COR-L47 (cell line): ENCODE measurements at regions not wholly inside any gene's neighbourhood (a gene's known extent, or its start where the extent isn't known, plus 50 kb on each side); places are given as distances from the start of the nearest gene placed in this dataset.

ENCODE experiments used
- DNase-seq: peaks from one replicate; lab custom pipeline; 2025; lab: John Stamatoyannopoulos, UW

- DNase-seq, result no peak
Observed at GRCh38 chr15:70443486-70444273, 319.7 kb downstream of the UACA start.

- no peak for DNase-seq
Observed at GRCh38 chr15:70442616-70443321, 320.6 kb downstream of the UACA start.

- DNase-seq, result no peak
Observed at GRCh38 chr15:70442211-70442610, 321.1 kb downstream of the UACA start.

GRCh38 chr15:70440416-70441138 lies 322.8 kb downstream of the UACA start:
- DNase-seq, result no peak

GRCh38 chr15:70439880-70440279 lies 323.5 kb downstream of the UACA start:
- no peak for DNase-seq

GRCh38 chr15:70439304-70439877 lies 324.0 kb downstream of the UACA start:
- no peak for DNase-seq

GRCh38 chr15:70438776-70439175 lies 324.6 kb downstream of the UACA start:
- no peak for DNase-seq

GRCh38 chr15:70437882-70438451 lies 325.4 kb downstream of the UACA start:
- DNase-seq, result no peak

GRCh38 chr15:70437089-70437488 lies 326.3 kb downstream of the UACA start:
- DNase-seq, result no peak

- no peak for DNase-seq
Observed at GRCh38 chr15:70436428-70436827, 326.9 kb downstream of the UACA start.

- DNase-seq, result no peak
Observed at GRCh38 chr15:70435872-70436271, 327.5 kb downstream of the UACA start.

GRCh38 chr15:70435369-70435768 lies 328.0 kb downstream of the UACA start:
- no peak for DNase-seq

GRCh38 chr15:70433586-70434324 lies 329.6 kb downstream of the UACA start:
- no peak for DNase-seq

GRCh38 chr15:70432924-70433495 lies 330.3 kb downstream of the UACA start:
- no peak for DNase-seq

GRCh38 chr15:70431854-70432253 lies 331.5 kb downstream of the UACA start:
- no peak for DNase-seq

GRCh38 chr15:70430069-70430468 lies 332.4 kb upstream of the TLE3 start:
- DNase-seq, result no peak

- DNase-seq, result no peak
Observed at GRCh38 chr15:70429056-70429722, 331.5 kb upstream of the TLE3 start.

GRCh38 chr15:70428211-70428822 lies 330.6 kb upstream of the TLE3 start:
- DNase-seq, result no peak

GRCh38 chr15:70427167-70428120 lies 329.7 kb upstream of the TLE3 start:
- no peak for DNase-seq
